Transverse colon (tissue), 4 donors: ENCODE measurements at regions not wholly inside any gene's neighbourhood (a gene's known extent, or its start where the extent isn't known, plus 50 kb on each side); places are given as distances from the start of the nearest gene placed in this dataset.

ENCODE experiments used
- POLR2A ChIP-seq: fragments of 450-650 bp; IDR thresholded peaks from one replicate; pipeline ENCODE4 v1.6.1; 2016; ENCODE audit warnings: antibody characterized with exemption, mild to moderate bottlenecking, moderate library complexity
- POLR2AphosphoS5 ChIP-seq, 3 donors: sonication (generic); formaldehyde crosslinking; IDR thresholded peaks; one replicate each; pipeline ENCODE4 v1.6.1; 2016; ENCODE audit warnings: antibody characterized with exemption in 3 of 3
- TF ChIP-seq, protein P1 (sequence below), 5 experiments: fragments of 200-600 bp in 3 of 5; fragments of 450-650 bp in 2 of 5; sonication (generic) in 3 of 5; IDR thresholded peaks; 1 replicate in 2 of 5; 2 replicates in 3 of 5; pipeline ENCODE4 v1.5.1; 2016 to 2017; ENCODE audit warnings: antibody characterized with exemption in 5 of 5, inconsistent platforms in 3 of 5, mild to moderate bottlenecking in 2 of 5, moderate library complexity in 1 of 5

DNA sequence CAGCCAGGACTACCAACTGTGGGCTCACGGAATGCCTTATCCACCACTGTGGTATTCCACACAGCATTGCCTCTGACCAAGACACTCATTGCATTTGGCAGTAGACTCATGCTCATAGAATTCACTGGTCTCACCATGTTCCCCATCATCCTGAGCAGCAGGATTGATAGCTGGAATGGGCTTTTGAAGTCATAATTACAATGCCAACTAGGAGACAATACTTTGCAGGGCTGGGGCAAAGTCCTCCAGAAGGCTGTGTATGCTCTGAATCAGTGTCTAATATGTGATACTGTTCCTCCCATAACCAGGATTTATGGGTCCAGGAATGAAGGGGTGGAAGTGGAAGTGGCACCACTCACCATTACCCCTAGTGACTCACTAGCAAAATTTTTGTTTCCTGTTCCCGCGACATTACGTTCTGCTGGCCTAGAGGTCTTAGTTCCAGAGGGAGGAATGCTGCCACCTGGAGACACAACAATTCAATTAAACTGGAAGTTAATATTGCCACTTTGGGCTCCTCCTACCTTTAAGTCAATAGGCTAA is 58.6 kb upstream of the CCDC80 start:
- TF ChIP-seq, protein P1, sequence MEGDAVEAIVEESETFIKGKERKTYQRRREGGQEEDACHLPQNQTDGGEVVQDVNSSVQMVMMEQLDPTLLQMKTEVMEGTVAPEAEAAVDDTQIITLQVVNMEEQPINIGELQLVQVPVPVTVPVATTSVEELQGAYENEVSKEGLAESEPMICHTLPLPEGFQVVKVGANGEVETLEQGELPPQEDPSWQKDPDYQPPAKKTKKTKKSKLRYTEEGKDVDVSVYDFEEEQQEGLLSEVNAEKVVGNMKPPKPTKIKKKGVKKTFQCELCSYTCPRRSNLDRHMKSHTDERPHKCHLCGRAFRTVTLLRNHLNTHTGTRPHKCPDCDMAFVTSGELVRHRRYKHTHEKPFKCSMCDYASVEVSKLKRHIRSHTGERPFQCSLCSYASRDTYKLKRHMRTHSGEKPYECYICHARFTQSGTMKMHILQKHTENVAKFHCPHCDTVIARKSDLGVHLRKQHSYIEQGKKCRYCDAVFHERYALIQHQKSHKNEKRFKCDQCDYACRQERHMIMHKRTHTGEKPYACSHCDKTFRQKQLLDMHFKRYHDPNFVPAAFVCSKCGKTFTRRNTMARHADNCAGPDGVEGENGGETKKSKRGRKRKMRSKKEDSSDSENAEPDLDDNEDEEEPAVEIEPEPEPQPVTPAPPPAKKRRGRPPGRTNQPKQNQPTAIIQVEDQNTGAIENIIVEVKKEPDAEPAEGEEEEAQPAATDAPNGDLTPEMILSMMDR (IDR thresholded peaks at IDR 0.05) = no peak
- TF ChIP-seq POLR2A = no peak
- no peak for TF ChIP-seq POLR2AphosphoS5 (IDR thresholded peaks at IDR 0.05)
